ENCODE measurements at regions not wholly inside any gene's neighbourhood (a gene's known extent, or its start where the extent isn't known, plus 50 kb on each side); places are given as distances from the start of the nearest gene placed in this dataset.

GRCh38 chr5:167684251-167684650, 607.2 kb upstream of the WWC1 start:
- peaks cover 0 to 2% of the 10 kb centered on the region in 2 donors for H3K9me3 ChIP-seq (replicated peaks in 1 of 2; ENCODE audit: control insufficient read depth in 1 of 2, insufficient read depth in 1 of 2, low read length in 2 of 2)
- no peaks in the 10 kb centered on the region for H3K79me2 ChIP-seq (ENCODE audit: insufficient read depth, low read length)
- Mint-ChIP-seq H3K4me1 (peaks cover 2% of the 10 kb centered on the region), H3K9me3 (peaks cover 0 to 10% (median 6%) of the 10 kb centered on the region in 7 donors), H3K36me3 (no peaks in the 10 kb centered on the region), H3K27me3 (ENCODE audit: low read depth in 3 of 3) (peaks cover 0 to 1% (median 0%) of the 10 kb centered on the region in 3 donors), H3K27ac (no peak overlapping the region), H3K4me3 (no peak overlapping the region)
- TF ChIP-seq CTCF (IDR thresholded peaks at IDR 0.05) = no peak
- no peaks in the 10 kb centered on the region for H3K4me1 ChIP-seq (ENCODE audit: control insufficient read depth in 1 of 2, insufficient read depth in 2 of 2, low read length in 2 of 2)
- H3K4me2 ChIP-seq (replicated peaks; ENCODE audit: extremely low read depth, low read length, poor library complexity, severe bottlenecking) = no peak overlapping the region
- H3K27me3 ChIP-seq (ENCODE audit: control insufficient read depth in 2 of 2, insufficient read depth in 2 of 2, low read length in 2 of 2) = no peaks in the 10 kb centered on the region
- no peak for DNase-seq
- no peak overlapping the region for H2AFZ ChIP-seq (ENCODE audit: insufficient read depth, low read depth, low read length, poor library complexity, severe bottlenecking)
- H3K27ac ChIP-seq (ENCODE audit: low read depth in 1 of 2, low read length in 2 of 2) = no peak overlapping the region
- H3K4me3 ChIP-seq (replicated peaks in 1 of 3; ENCODE audit: low read depth in 2 of 3, low read length in 3 of 3) = no peak overlapping the region
- 100% methylated on average over 3 of the region's 3 CpGs for WGBS (ENCODE audit: insufficient coverage)
- intact Hi-C loops (cut with micrococcal nuclease) = no loop called here
- H3K9ac ChIP-seq (ENCODE audit: insufficient read depth, low read length, poor library complexity, severe bottlenecking) = no peak overlapping the region
- no peaks in the 10 kb centered on the region for H3K36me3 ChIP-seq (replicated peaks in 1 of 2; ENCODE audit: control insufficient read depth in 1 of 2, insufficient read depth in 2 of 2, low read length in 2 of 2)
- no peaks in the 10 kb centered on the region for H4K20me1 ChIP-seq (ENCODE audit: insufficient read depth, low read length)

- no peak overlapping the region for H2AFZ ChIP-seq (ENCODE audit: insufficient read depth, low read depth, low read length, poor library complexity, severe bottlenecking)
- no peak overlapping the region for H3K9ac ChIP-seq (ENCODE audit: insufficient read depth, low read length, poor library complexity, severe bottlenecking)
- WGBS (ENCODE audit: insufficient coverage) = 100% methylated on average over 4 of the region's 8 CpGs
- H3K36me3 ChIP-seq (replicated peaks in 1 of 2; ENCODE audit: control insufficient read depth in 1 of 2, insufficient read depth in 2 of 2, low read length in 2 of 2) = no peaks in the 10 kb centered on the region
- no peaks in the 10 kb centered on the region for H3K27me3 ChIP-seq (ENCODE audit: control insufficient read depth in 2 of 2, insufficient read depth in 2 of 2, low read length in 2 of 2)
- Mint-ChIP-seq H3K9me3 (peaks cover 0 to 4% (median 2%) of the 10 kb centered on the region in 7 donors), H3K4me3 (no peak overlapping the region), H3K36me3 (no peaks in the 10 kb centered on the region), H3K27ac (no peak overlapping the region), H3K4me1 (peaks cover 2% of the 10 kb centered on the region), H3K27me3 (ENCODE audit: low read depth in 3 of 3) (peaks cover 0 to 1% (median 0%) of the 10 kb centered on the region in 3 donors)
- no peaks in the 10 kb centered on the region for H3K79me2 ChIP-seq (ENCODE audit: insufficient read depth, low read length)
- no peak overlapping the region for H3K4me3 ChIP-seq (replicated peaks in 1 of 3; ENCODE audit: low read depth in 2 of 3, low read length in 3 of 3)
- intact Hi-C loops (cut with micrococcal nuclease) = no loop called here
- no peak for DNase-seq
- H3K4me1 ChIP-seq (ENCODE audit: control insufficient read depth in 1 of 2, insufficient read depth in 2 of 2, low read length in 2 of 2) = no peaks in the 10 kb centered on the region
- H3K9me3 ChIP-seq (replicated peaks in 1 of 2; ENCODE audit: control insufficient read depth in 1 of 2, insufficient read depth in 1 of 2, low read length in 2 of 2) = peaks cover 0 to 2% of the 10 kb centered on the region in 2 donors
- TF ChIP-seq CTCF (IDR thresholded peaks at IDR 0.05) = no peak
- H3K27ac ChIP-seq (ENCODE audit: low read depth in 1 of 2, low read length in 2 of 2) = no peak overlapping the region
- H3K4me2 ChIP-seq (replicated peaks; ENCODE audit: extremely low read depth, low read length, poor library complexity, severe bottlenecking) = no peak overlapping the region
- no peaks in the 10 kb centered on the region for H4K20me1 ChIP-seq (ENCODE audit: insufficient read depth, low read length)
Measured at GRCh38 chr5:167688341-167689130, 602.9 kb upstream of the WWC1 start.

Data from CD14-positive monocyte (primary cell).